Fibroblast of the aortic adventitia (primary cell): ENCODE measurements at regions not wholly inside any gene's neighbourhood (a gene's known extent, or its start where the extent isn't known, plus 50 kb on each side); places are given as distances from the start of the nearest gene placed in this dataset.
"Not testable (repeated sequence)": the region's sequence is repeated elsewhere in the genome, so short reads cannot be mapped to it uniquely, and the experiment has no call there.

Source experiments
- DNase-seq: peaks from one replicate; pipeline ENCODE4 v3.0.0-alpha.2; 2010; ENCODE audit warnings: low read depth
- H3K4me3 ChIP-seq: 2 replicates; pipeline ENCODE4 v1.5.1; 2011; ENCODE audit warnings: low read depth, mild to moderate bottlenecking, control low read depth, low read length, moderate library complexity
- TF ChIP-seq, protein P1 (sequence below): IDR thresholded peaks from 2 replicates; pipeline ENCODE4 v1.5.1; 2011; ENCODE audit warnings: mild to moderate bottlenecking, low read length, control low read depth, inconsistent platforms; ENCODE audit not compliant: insufficient read depth

DNA sequence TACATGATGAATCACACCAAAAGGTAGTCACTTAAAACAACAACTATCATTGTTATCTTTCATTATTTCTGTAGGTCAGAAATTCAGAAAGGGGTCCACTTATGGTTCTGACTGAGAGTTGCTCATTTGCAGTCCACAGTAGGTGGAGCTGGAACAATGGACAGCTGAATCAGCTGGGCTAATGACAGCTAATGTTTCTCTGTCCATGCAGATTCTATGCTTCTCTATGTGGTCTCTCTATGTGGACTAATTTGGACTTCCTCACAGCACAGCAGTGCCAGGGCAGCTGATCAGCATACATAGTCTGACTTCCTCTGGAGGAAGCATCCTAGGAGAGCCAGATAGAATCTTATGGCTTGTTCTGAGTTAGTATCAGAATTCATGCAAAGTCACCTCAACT lies 131.7 kb upstream of the INTU start:
- peak; percentile 35 for DNase-seq
- TF ChIP-seq, protein P1, sequence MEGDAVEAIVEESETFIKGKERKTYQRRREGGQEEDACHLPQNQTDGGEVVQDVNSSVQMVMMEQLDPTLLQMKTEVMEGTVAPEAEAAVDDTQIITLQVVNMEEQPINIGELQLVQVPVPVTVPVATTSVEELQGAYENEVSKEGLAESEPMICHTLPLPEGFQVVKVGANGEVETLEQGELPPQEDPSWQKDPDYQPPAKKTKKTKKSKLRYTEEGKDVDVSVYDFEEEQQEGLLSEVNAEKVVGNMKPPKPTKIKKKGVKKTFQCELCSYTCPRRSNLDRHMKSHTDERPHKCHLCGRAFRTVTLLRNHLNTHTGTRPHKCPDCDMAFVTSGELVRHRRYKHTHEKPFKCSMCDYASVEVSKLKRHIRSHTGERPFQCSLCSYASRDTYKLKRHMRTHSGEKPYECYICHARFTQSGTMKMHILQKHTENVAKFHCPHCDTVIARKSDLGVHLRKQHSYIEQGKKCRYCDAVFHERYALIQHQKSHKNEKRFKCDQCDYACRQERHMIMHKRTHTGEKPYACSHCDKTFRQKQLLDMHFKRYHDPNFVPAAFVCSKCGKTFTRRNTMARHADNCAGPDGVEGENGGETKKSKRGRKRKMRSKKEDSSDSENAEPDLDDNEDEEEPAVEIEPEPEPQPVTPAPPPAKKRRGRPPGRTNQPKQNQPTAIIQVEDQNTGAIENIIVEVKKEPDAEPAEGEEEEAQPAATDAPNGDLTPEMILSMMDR, result no peak

DNA sequence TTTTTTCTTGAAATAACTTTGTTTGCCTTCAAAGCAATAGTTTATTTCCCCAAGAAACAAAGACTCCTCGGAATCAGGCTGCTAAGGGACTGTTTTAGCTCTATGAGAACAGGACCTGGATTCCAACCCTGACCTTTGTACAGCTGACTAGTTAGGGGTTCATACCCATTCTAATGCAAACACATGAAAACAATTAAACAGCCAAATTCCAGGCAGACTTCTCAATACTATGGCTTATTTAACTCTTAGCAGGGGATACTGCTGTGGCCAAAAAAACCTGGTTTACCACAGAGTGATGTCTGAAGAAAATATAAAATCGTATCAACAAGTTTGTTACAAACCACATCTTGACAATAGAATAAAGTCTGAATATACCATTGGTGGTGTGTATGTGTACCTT lies 129.6 kb upstream of the INTU start:
- H3K4me3 ChIP-seq, result no peak overlapping the region
- TF ChIP-seq, protein P1, result no peak
- peak; percentile 61 for DNase-seq

More for the DNA sequence above, 131.7 kb upstream of the INTU start:
- H3K4me3 ChIP-seq, result no peak overlapping the region

GRCh38 chr4:127505203-127505602 lies 127.6 kb upstream of the INTU start:
- no peak overlapping the region for H3K4me3 ChIP-seq
- TF ChIP-seq, protein P1, result no peak
- peak; percentile 94 for DNase-seq

DNA sequence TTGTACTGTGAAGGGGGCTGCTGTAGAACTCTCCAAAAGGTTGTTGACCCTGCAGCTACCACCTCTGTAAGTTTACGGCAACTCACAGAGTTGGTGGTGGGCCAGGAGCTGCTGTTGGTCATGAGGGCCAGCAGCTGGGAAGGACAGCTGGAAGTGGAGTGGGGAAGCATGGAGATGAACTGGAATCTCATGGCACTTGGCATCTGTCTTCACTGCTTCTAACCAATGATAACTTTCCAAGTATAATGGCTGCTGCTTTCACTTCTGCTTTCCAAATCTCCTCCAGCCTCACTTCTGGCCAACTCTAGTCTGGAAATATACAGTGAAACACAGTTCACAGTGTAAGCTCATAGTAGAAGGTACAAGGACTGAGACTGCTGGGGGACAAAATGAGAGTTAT lies 126.5 kb upstream of the INTU start:
- DNase-seq, result no peak
- H3K4me3 ChIP-seq, result no peak overlapping the region
- TF ChIP-seq, protein P1, result no peak

GRCh38 chr4:127509155-127509554 lies 123.6 kb upstream of the INTU start:
- peak; percentile 68 for DNase-seq
- TF ChIP-seq, protein P1, result no peak
- no peak overlapping the region for H3K4me3 ChIP-seq

DNA sequence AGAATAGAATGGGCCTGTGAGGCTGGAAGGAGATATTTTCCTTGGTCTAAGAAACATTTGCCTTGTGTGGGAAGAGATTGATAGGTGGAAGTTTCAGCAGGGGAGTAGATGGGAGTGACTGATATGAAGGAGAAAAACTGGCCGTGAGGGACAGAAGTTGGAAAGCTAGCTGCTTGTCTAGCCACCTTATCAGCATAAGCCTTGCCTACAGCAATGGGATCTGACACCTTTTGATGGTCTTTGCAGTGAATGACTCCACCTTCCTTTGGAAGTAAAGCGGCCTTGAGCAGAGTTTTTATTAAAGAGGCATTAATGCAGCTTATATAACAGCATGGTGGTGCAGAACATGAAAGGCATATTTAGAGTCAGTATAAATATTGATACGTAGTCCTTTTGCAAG lies 120.1 kb upstream of the INTU start:
- H3K4me3 ChIP-seq, DNase-seq: not testable (repeated sequence)

DNA sequence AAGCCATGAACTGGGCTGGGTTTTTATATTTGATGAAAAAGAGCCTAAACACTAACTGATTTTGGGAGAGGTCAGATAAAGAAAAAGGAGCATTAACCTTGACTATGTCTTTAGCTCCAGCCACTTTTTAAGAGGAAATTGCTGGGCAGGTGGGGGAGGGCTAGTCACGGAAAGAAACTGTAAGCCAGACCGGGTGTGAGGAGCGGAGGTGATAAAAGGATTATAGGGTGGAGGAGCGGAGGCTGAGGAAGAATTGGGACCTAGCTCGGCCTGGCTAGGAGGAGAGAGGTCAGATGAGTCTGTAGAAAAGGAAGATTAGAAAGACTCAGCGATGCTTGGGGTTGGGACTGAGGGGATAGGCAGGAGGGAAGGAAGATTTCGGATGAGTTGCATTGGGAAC lies 117.5 kb upstream of the INTU start:
- not testable (repeated sequence) for H3K4me3 ChIP-seq, DNase-seq

- no peak for DNase-seq
- TF ChIP-seq, protein P1, result no peak
- H3K4me3 ChIP-seq, result no peak overlapping the region
Observed at GRCh38 chr4:127518046-127518445, 114.7 kb upstream of the INTU start.
